HG03196 (cell line): ENCODE measurements at regions not wholly inside any gene's neighbourhood (a gene's known extent, or its start where the extent isn't known, plus 50 kb on each side); places are given as distances from the start of the nearest gene placed in this dataset.
"Not testable (repeated sequence)": the region's sequence is repeated elsewhere in the genome, so short reads cannot be mapped to it uniquely, and the experiment has no call there.

Experiments
- ATAC-seq: cut with Tn5 transposase; IDR thresholded peaks from one replicate; pipeline ENCODE4 v1.9.1; 2021; ENCODE audit not compliant: unreplicated experiment

GRCh38 chr11:38594895-38595294 lies 1996.9 kb upstream of the RAG2 start:
- ATAC-seq: no peak

GRCh38 chr11:38593649-38594048 lies 1995.6 kb upstream of the RAG2 start:
- no peak for ATAC-seq

GRCh38 chr11:38582756-38583155 lies 1984.7 kb upstream of the RAG2 start:
- ATAC-seq: no peak

GRCh38 chr11:38582151-38582550 lies 1984.1 kb upstream of the RAG2 start:
- no peak for ATAC-seq

- ATAC-seq: no peak
Measured at GRCh38 chr11:38577769-38578168, 1979.7 kb upstream of the RAG2 start.

- no peak for ATAC-seq
Measured at GRCh38 chr11:38562562-38562961, 1964.5 kb upstream of the RAG2 start.

- no peak for ATAC-seq
Measured at GRCh38 chr11:38553148-38553547, 1955.1 kb upstream of the RAG2 start.

- ATAC-seq: no peak
Measured at GRCh38 chr11:38547462-38547861, 1949.4 kb upstream of the RAG2 start.

- ATAC-seq: no peak
Measured at GRCh38 chr11:38543986-38544385, 1946.0 kb upstream of the RAG2 start.

GRCh38 chr11:38543311-38543710 lies 1945.3 kb upstream of the RAG2 start:
- no peak for ATAC-seq

- no peak for ATAC-seq
Measured at GRCh38 chr11:38538866-38539680, 1941.0 kb upstream of the RAG2 start.

GRCh38 chr11:38530226-38530625 lies 1932.2 kb upstream of the RAG2 start:
- ATAC-seq: no peak

- no peak for ATAC-seq
Measured at GRCh38 chr11:38524945-38525344, 1926.9 kb upstream of the RAG2 start.

GRCh38 chr11:38517991-38518390 lies 1920.0 kb upstream of the RAG2 start:
- no peak for ATAC-seq

GRCh38 chr11:38512830-38513229 lies 1914.8 kb upstream of the RAG2 start:
- ATAC-seq: not testable (repeated sequence)

GRCh38 chr11:38510041-38510440 lies 1912.0 kb upstream of the RAG2 start:
- no peak for ATAC-seq

- ATAC-seq: no peak
Measured at GRCh38 chr11:38503876-38504275, 1905.8 kb upstream of the RAG2 start.

- no peak for ATAC-seq
Measured at GRCh38 chr11:38498721-38499120, 1900.7 kb upstream of the RAG2 start.

GRCh38 chr11:38491986-38492385 lies 1894.0 kb upstream of the RAG2 start:
- no peak for ATAC-seq

- no peak for ATAC-seq
Measured at GRCh38 chr11:38481391-38481790, 1883.4 kb upstream of the RAG2 start.

- ATAC-seq: no peak
Measured at GRCh38 chr11:38476808-38477575, 1879.0 kb upstream of the RAG2 start.

- no peak for ATAC-seq
Measured at GRCh38 chr11:38461751-38462150, 1863.7 kb upstream of the RAG2 start.
